Stomach smooth muscle (tissue), 2 donors: ENCODE measurements at regions not wholly inside any gene's neighbourhood (a gene's known extent, or its start where the extent isn't known, plus 50 kb on each side); places are given as distances from the start of the nearest gene placed in this dataset.

Experiments
- H3K27ac ChIP-seq: one replicate; pipeline ENCODE4 v1.7.0; 2013; ENCODE audit warnings: mild to moderate bottlenecking, low read length, inconsistent platforms
- H3K27me3 ChIP-seq, 2 donors: one replicate each; pipeline ENCODE4 v1.7.0; 2013; ENCODE audit warnings: low read length in 2 of 2; ENCODE audit not compliant: insufficient read depth in 2 of 2, control insufficient read depth in 1 of 2
- H3K36me3 ChIP-seq, 2 donors: one replicate each; pipeline ENCODE4 v1.7.0; 2013; ENCODE audit warnings: low read length in 2 of 2; ENCODE audit not compliant: control insufficient read depth in 2 of 2, insufficient read depth in 2 of 2
- H3K4me1 ChIP-seq: one replicate; pipeline ENCODE4 v1.7.0; 2013; ENCODE audit warnings: low read length; ENCODE audit not compliant: control insufficient read depth, insufficient read depth
- H3K4me3 ChIP-seq, 2 donors: one replicate each; pipeline ENCODE4 v1.7.0; 2013; ENCODE audit warnings: low read length in 2 of 2
- H3K9ac ChIP-seq, 2 donors: one replicate each; pipeline ENCODE4 v1.7.0; 2013; ENCODE audit warnings: low read length in 2 of 2, mild to moderate bottlenecking in 1 of 2
- H3K9me3 ChIP-seq, 2 donors: one replicate each; pipeline ENCODE4 v1.7.0; 2013; ENCODE audit warnings: low read length in 2 of 2; ENCODE audit not compliant: control insufficient read depth in 2 of 2
- donor health status: healthy.
- donor health status: Pancreatic carcinoma.

GRCh38 chr7:31284106-31284505 is 56.4 kb downstream of the NEUROD6 start:
- no peaks in the 10 kb centered on the region for H3K4me1 ChIP-seq
- H3K9ac ChIP-seq: no peak overlapping the region
- no peaks in the 10 kb centered on the region for H3K9me3 ChIP-seq
- H3K36me3 ChIP-seq: no peaks in the 10 kb centered on the region
- H3K27me3 ChIP-seq: peaks cover 0 to 1% of the 10 kb centered on the region in 2 donors
- no peak overlapping the region for H3K27ac ChIP-seq
- no peak overlapping the region for H3K4me3 ChIP-seq

- no peaks in the 10 kb centered on the region for H3K36me3 ChIP-seq
- H3K9ac ChIP-seq: no peak overlapping the region
- H3K27ac ChIP-seq: no peak overlapping the region
- H3K4me1 ChIP-seq: no peaks in the 10 kb centered on the region
- no peaks in the 10 kb centered on the region for H3K9me3 ChIP-seq
- H3K27me3 ChIP-seq: no peaks in the 10 kb centered on the region
- H3K4me3 ChIP-seq: no peak overlapping the region
These were observed 68.7 kb downstream of the NEUROD6 start for GRCh38 chr7:31271641-31272405.

GRCh38 chr7:31267486-31267885 is 73.0 kb downstream of the NEUROD6 start:
- Histone ChIP-seq H3K27ac (no peak overlapping the region), H3K36me3 (no peaks in the 10 kb centered on the region), H3K27me3 (no peaks in the 10 kb centered on the region), H3K9ac (no peak overlapping the region), H3K4me3 (no peak overlapping the region), H3K4me1 (no peaks in the 10 kb centered on the region), H3K9me3 (no peaks in the 10 kb centered on the region)

GRCh38 chr7:31263338-31263737 is 77.2 kb downstream of the NEUROD6 start:
- Histone ChIP-seq H3K4me1 (no peaks in the 10 kb centered on the region), H3K9me3 (no peaks in the 10 kb centered on the region), H3K36me3 (no peaks in the 10 kb centered on the region), H3K27ac (no peak overlapping the region), H3K9ac (no peak overlapping the region), H3K27me3 (no peaks in the 10 kb centered on the region), H3K4me3 (no peak overlapping the region)

GRCh38 chr7:31261341-31261740 is 79.2 kb downstream of the NEUROD6 start:
- Histone ChIP-seq H3K9ac (no peak overlapping the region), H3K4me1 (no peaks in the 10 kb centered on the region), H3K27me3 (no peaks in the 10 kb centered on the region), H3K27ac (no peak overlapping the region), H3K9me3 (no peaks in the 10 kb centered on the region), H3K4me3 (no peak overlapping the region), H3K36me3 (no peaks in the 10 kb centered on the region)

- Histone ChIP-seq H3K36me3 (no peaks in the 10 kb centered on the region), H3K4me1 (no peaks in the 10 kb centered on the region), H3K27ac (no peak overlapping the region), H3K9me3 (no peaks in the 10 kb centered on the region), H3K27me3 (no peaks in the 10 kb centered on the region), H3K4me3 (no peak overlapping the region), H3K9ac (no peak overlapping the region)
These were observed 79.7 kb downstream of the NEUROD6 start for GRCh38 chr7:31260851-31261250.

- Histone ChIP-seq H3K36me3 (no peaks in the 10 kb centered on the region), H3K4me1 (no peaks in the 10 kb centered on the region), H3K9ac (no peak overlapping the region), H3K4me3 (no peak overlapping the region), H3K27ac (no peak overlapping the region), H3K27me3 (no peaks in the 10 kb centered on the region), H3K9me3 (no peaks in the 10 kb centered on the region)
These were observed 82.1 kb downstream of the NEUROD6 start for GRCh38 chr7:31258391-31258790.

GRCh38 chr7:31256506-31256905 is 84.0 kb downstream of the NEUROD6 start:
- Histone ChIP-seq H3K4me3 (no peak overlapping the region), H3K36me3 (no peaks in the 10 kb centered on the region)

GRCh38 chr7:31254926-31255325 is 85.6 kb downstream of the NEUROD6 start:
- Histone ChIP-seq H3K27ac (no peak overlapping the region), H3K4me3 (no peak overlapping the region), H3K9me3 (no peaks in the 10 kb centered on the region), H3K4me1 (no peaks in the 10 kb centered on the region), H3K27me3 (peaks cover 0 to 2% of the 10 kb centered on the region in 2 donors), H3K36me3 (no peaks in the 10 kb centered on the region), H3K9ac (no peak overlapping the region)

More at GRCh38 chr7:31256506-31256905, 84.0 kb downstream of the NEUROD6 start:
- Histone ChIP-seq H3K4me1 (no peaks in the 10 kb centered on the region), H3K9ac (no peak overlapping the region), H3K27me3 (peaks cover 0 to under 1% of the 10 kb centered on the region in 2 donors), H3K9me3 (no peaks in the 10 kb centered on the region), H3K27ac (no peak overlapping the region)

GRCh38 chr7:31253532-31253931 is 87.0 kb downstream of the NEUROD6 start:
- H3K36me3 ChIP-seq: no peaks in the 10 kb centered on the region
- no peak overlapping the region for H3K27ac ChIP-seq
- H3K9ac ChIP-seq: no peak overlapping the region
- no peaks in the 10 kb centered on the region for H3K9me3 ChIP-seq
- no peak overlapping the region for H3K4me3 ChIP-seq
- H3K27me3 ChIP-seq: peaks cover 0 to 2% of the 10 kb centered on the region in 2 donors
- no peaks in the 10 kb centered on the region for H3K4me1 ChIP-seq

- H3K4me3 ChIP-seq: no peak overlapping the region
- H3K4me1 ChIP-seq: no peaks in the 10 kb centered on the region
- H3K9me3 ChIP-seq: no peaks in the 10 kb centered on the region
- H3K36me3 ChIP-seq: no peaks in the 10 kb centered on the region
- H3K27me3 ChIP-seq: peaks cover 0 to 2% of the 10 kb centered on the region in 2 donors
- H3K9ac ChIP-seq: no peak overlapping the region
- no peak overlapping the region for H3K27ac ChIP-seq
These were observed 89.1 kb downstream of the NEUROD6 start for GRCh38 chr7:31251441-31251840.
